K562 (cell line): ENCODE measurements at regions not wholly inside any gene's neighbourhood (a gene's known extent, or its start where the extent isn't known, plus 50 kb on each side); places are given as distances from the start of the nearest gene placed in this dataset.
A peak's percentile ranks its signal among the peaks of the same experiment; 100 is the strongest.

Source experiments
- ATAC-seq: fragments of 200-7000 bp; cut with Tn5 transposase; 3 replicates; pipeline ENCODE4 v1.9.1; 2020; ENCODE audit warnings: moderate library complexity
- BruUV-seq: library from RNA; stranded (reverse); fragments of 400-500 nt; replicated peaks from 2 replicates; lab custom pipeline; 2021; lab: Mats Ljungman, UMichigan
- CTCF ChIA-PET: fragments of 300-600 bp; formaldehyde crosslinking; extraction: SDS; loops from one replicate; lab custom pipeline; 2021; ENCODE audit warnings: low intra/inter-chr PET ratio; lab: Yijun Ruan, JAX
- POLR2A ChIA-PET: fragments of 300-600, 350-650 bp; sonication (Branson Sonifier 250); formaldehyde crosslinking; extraction: SDS; loops from one replicate; lab custom pipeline; 2021; ENCODE audit warnings: antibody characterized with exemption, inconsistent platforms; lab: Yijun Ruan, JAX
- DNase-seq, 4 experiments: peaks; one replicate each; pipeline versions ENCODE4 v3.0.0 to v3.0.0-alpha.2; 2011 to 2018; ENCODE audit warnings: low spot score in 3 of 4, mixed read lengths in 3 of 4; ENCODE audit errors: extremely low read depth in 1 of 4
- FAIRE-seq: peaks from 2 replicates; lab custom pipeline; 2011; peaks lifted over from hg19 to GRCh38; lab: Jason Lieb, UNC
- H2AFZ ChIP-seq: 2 replicates; pipeline ENCODE4 v1.6.0; 2011; ENCODE audit warnings: low read depth, low read length, control low read depth, inconsistent platforms
- H3K27ac ChIP-seq: fragments of 200-600 bp; 3 replicates; pipeline ENCODE4 v1.8.0; 2011; ENCODE audit warnings: low read depth, mild to moderate bottlenecking, control low read depth, inconsistent platforms, low read length, moderate library complexity, mixed read lengths; ENCODE audit errors: extremely low read depth
- H3K27me3 ChIP-seq, 2 experiments: fragments of 300-600 bp in 1 of 2; 2 replicates in 1 of 2; 3 replicates in 1 of 2; pipeline versions ENCODE4 v1.6.0 to v1.8.0; 2011; ENCODE audit warnings: inconsistent platforms in 2 of 2, low read length in 2 of 2, mild to moderate bottlenecking in 1 of 2, mixed read lengths in 1 of 2, moderate library complexity in 1 of 2; ENCODE audit not compliant: control insufficient read depth in 2 of 2, insufficient read depth in 2 of 2
- H3K36me3 ChIP-seq: fragments of 300-600 bp; 3 replicates; pipeline ENCODE4 v1.8.0; 2011; ENCODE audit warnings: mild to moderate bottlenecking, low read length, inconsistent platforms; ENCODE audit not compliant: control insufficient read depth, insufficient read depth
- H3K4me1 ChIP-seq, 2 experiments: fragments of 200-600 bp in 1 of 2; replicated peaks in 1 of 2; 2 replicates in 1 of 2; 3 replicates in 1 of 2; pipeline versions ENCODE4 v1.5.1 to v1.8.0; 2011; ENCODE audit warnings: inconsistent platforms in 2 of 2, low read length in 2 of 2, mild to moderate bottlenecking in 1 of 2, mixed read lengths in 1 of 2, moderate library complexity in 1 of 2; ENCODE audit not compliant: control insufficient read depth in 2 of 2, insufficient read depth in 2 of 2
- H3K4me2 ChIP-seq: 2 replicates; pipeline ENCODE4 v1.6.1; 2011; ENCODE audit warnings: low read length, control low read depth, inconsistent platforms, mixed read lengths; ENCODE audit not compliant: insufficient read depth
- H3K4me3 ChIP-seq: fragments of 200-600 bp; sonication (generic), shearing (Covaris generic); 2 replicates; pipeline ENCODE4 v1.5.1; 2016; ENCODE audit warnings: control low read depth, inconsistent platforms
- H3K79me2 ChIP-seq: fragments of 200-600 bp; 3 replicates; pipeline ENCODE4 v1.8.0; 2011; ENCODE audit warnings: low read length, inconsistent platforms; ENCODE audit not compliant: control insufficient read depth, insufficient read depth
- H3K9ac ChIP-seq, 2 experiments: 2 replicates each; pipeline versions ENCODE4 v1.6.0 to v1.6.1; 2011; ENCODE audit warnings: low read depth in 2 of 2, low read length in 2 of 2, control low read depth in 1 of 2, inconsistent platforms in 1 of 2, mild to moderate bottlenecking in 1 of 2, mixed read lengths in 1 of 2; ENCODE audit not compliant: insufficient read depth in 1 of 2
- H3K9me1 ChIP-seq: one replicate; pipeline ENCODE4 v1.6.0; 2011; ENCODE audit warnings: inconsistent platforms, mild to moderate bottlenecking, low read length, moderate library complexity; ENCODE audit not compliant: control insufficient read depth, insufficient read depth
- H3K9me3 ChIP-seq: replicated peaks from 2 replicates; pipeline ENCODE4 v1.5.1; 2011; ENCODE audit warnings: low read depth, low read length, inconsistent platforms; ENCODE audit not compliant: control insufficient read depth, insufficient read depth
- H4K20me1 ChIP-seq: replicated peaks from 2 replicates; pipeline ENCODE4 v1.6.1; 2011; ENCODE audit warnings: low read length, inconsistent platforms, mixed read lengths; ENCODE audit not compliant: control insufficient read depth, insufficient read depth
- SETDB1 ChIP-seq: IDR thresholded peaks from one replicate; pipeline ENCODE4 v1.6.1; 2012; ENCODE audit warnings: low read length, control low read depth, inconsistent platforms
- WGBS: fragments of 100-300 bp; shearing (Covaris generic); methylation state at CpG from one replicate; pipeline ENCODE4 v1.1.6; 2016; ENCODE audit warnings: low coverage, mixed read lengths; ENCODE audit not compliant: insufficient coverage; ENCODE audit errors: missing lambda C conversion rate; 5-methylcytosine and 5-hydroxymethylcytosine counted together
- in situ Hi-C: fragments of 300-500 bp; cut with MboI; formaldehyde crosslinking; loops from 4 replicates; pipeline ENCODE4 v1.15.0; 2018; ENCODE audit warnings: inconsistent platforms, mixed read lengths
- intact Hi-C: fragments of 100-400 bp; cut with micrococcal nuclease; formaldehyde crosslinking; loops from 2 replicates; pipeline ENCODE4 v1.14.2; 2022
- TF ChIP-seq, protein P1 (sequence below), 3 experiments: fragments of 200-800 bp in 1 of 3; fragments of 250-450 bp in 1 of 3; fragments of 450-650 bp in 1 of 3; sonication (Bioruptor Pico) in 1 of 3; sonication (Bioruptor generic) in 1 of 3; formaldehyde crosslinking in 1 of 3; IDR thresholded peaks; 2 replicates each; pipeline versions ENCODE4 v1.6.1 to v1.8.0; 2016 to 2022; ENCODE audit warnings: mild to moderate bottlenecking in 2 of 3, missing genetic modification characterization in 2 of 3, missing compliant biosample characterization in 1 of 3, moderate library complexity in 1 of 3

DNA sequence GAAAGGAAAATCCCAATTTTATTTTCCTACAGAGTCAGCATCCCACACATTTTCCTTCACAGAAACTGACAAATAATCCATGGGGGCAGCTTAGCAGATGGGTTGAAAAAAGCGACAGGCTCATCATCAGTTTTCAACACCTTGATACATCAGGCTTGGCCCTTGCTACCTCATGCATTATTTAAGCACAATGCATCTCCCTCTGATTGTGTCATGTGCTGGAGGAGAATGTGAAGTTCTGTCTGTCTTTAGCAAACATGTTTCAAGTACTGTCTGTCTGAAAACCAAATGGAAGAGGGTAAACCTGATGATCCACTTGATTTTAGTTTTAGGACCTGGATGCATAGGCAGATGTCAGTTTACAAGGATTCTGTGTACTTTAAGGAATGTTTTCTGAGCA is 128.6 kb upstream of the ADAMTS9 start:
- H2AFZ ChIP-seq, result no peak overlapping the region
- H3K4me2 ChIP-seq, result no peak overlapping the region
- no peaks in the 10 kb centered on the region for H3K9me1 ChIP-seq
- intact Hi-C loops (no loop called here), in situ Hi-C loops (no loop called here)
- no peaks in the 10 kb centered on the region for H3K36me3 ChIP-seq
- H3K27me3 ChIP-seq, result 0 out of 5 replicates have a peak, but pooled peaks cover 0 to 3% of the 10 kb centered on the region in 2 experiments
- no peaks in the 10 kb centered on the region for H3K4me1 ChIP-seq
- no peak overlapping the region for H3K27ac ChIP-seq
- H3K9me3 ChIP-seq, result no peaks in the 10 kb centered on the region
- CTCF ChIA-PET, result no interaction called here
- H4K20me1 ChIP-seq, result no peaks in the 10 kb centered on the region
- 0% methylated on average over 1 of the region's 1 CpG for WGBS
- H3K4me3 ChIP-seq, result no peak overlapping the region
- DNase-seq, result no peak
- TF ChIP-seq, protein P1, sequence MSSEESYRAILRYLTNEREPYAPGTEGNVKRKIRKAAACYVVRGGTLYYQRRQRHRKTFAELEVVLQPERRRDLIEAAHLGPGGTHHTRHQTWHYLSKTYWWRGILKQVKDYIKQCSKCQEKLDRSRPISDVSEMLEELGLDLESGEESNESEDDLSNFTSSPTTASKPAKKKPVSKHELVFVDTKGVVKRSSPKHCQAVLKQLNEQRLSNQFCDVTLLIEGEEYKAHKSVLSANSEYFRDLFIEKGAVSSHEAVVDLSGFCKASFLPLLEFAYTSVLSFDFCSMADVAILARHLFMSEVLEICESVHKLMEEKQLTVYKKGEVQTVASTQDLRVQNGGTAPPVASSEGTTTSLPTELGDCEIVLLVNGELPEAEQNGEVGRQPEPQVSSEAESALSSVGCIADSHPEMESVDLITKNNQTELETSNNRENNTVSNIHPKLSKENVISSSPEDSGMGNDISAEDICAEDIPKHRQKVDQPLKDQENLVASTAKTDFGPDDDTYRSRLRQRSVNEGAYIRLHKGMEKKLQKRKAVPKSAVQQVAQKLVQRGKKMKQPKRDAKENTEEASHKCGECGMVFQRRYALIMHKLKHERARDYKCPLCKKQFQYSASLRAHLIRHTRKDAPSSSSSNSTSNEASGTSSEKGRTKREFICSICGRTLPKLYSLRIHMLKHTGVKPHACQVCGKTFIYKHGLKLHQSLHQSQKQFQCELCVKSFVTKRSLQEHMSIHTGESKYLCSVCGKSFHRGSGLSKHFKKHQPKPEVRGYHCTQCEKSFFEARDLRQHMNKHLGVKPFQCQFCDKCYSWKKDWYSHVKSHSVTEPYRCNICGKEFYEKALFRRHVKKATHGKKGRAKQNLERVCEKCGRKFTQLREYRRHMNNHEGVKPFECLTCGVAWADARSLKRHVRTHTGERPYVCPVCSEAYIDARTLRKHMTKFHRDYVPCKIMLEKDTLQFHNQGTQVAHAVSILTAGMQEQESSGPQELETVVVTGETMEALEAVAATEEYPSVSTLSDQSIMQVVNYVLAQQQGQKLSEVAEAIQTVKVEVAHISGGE (CRISPR knock-in tag; IDR thresholded peaks at IDR 0.05), result peak in 1 of 3 experiments; percentile 67; a peak in 2 of 6 replicates
- no peak for TF ChIP-seq SETDB1
- FAIRE-seq, result no peak
- ATAC-seq, result no peak
- POLR2A ChIA-PET, result no interaction called here
- no peak overlapping the region for H3K9ac ChIP-seq
- no peaks in the 10 kb centered on the region for H3K79me2 ChIP-seq
- BruUV-seq, result no TSS peak
